ENCODE measurements at regions not wholly inside any gene's neighbourhood (a gene's known extent, or its start where the extent isn't known, plus 50 kb on each side); places are given as distances from the start of the nearest gene placed in this dataset.
"Not testable (repeated sequence)": the region's sequence is repeated elsewhere in the genome, so short reads cannot be mapped to it uniquely, and the experiment has no call there.

GRCh38 chr15:92820236-92821021 lies 79.7 kb upstream of the CHD2 start:
- DNase-seq (ENCODE audit: extremely low read depth, low read depth), result peak; percentile 84

GRCh38 chr15:92821491-92822116 lies 78.5 kb upstream of the CHD2 start:
- no peak for DNase-seq (ENCODE audit: extremely low read depth, low read depth)

GRCh38 chr15:92822216-92823144 lies 77.6 kb upstream of the CHD2 start:
- DNase-seq (ENCODE audit: extremely low read depth, low read depth), result no peak

DNA sequence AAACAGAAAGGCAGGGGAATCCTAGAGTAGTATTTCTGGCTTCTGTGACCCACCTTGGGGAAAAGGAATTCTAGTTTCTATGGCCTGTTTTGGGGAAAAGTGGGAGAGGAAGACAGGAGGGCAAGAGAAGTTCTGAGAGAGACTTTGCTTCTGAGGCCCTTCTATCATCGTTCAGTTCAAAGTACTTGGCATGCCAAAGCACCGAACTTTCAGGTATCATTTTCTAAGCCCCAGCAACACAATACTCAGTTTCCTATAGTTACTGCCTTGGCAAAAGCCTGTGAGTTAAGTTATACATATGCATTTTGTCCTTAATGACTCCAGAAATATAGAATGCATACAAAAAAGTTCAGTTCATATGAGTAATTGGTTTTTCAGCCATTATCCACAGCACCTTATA lies 74.1 kb upstream of the CHD2 start:
- no peak for DNase-seq (ENCODE audit: extremely low read depth, low read depth)

GRCh38 chr15:92827991-92828390 lies 72.1 kb upstream of the CHD2 start:
- not testable (repeated sequence) for DNase-seq (ENCODE audit: extremely low read depth, low read depth)

DNA sequence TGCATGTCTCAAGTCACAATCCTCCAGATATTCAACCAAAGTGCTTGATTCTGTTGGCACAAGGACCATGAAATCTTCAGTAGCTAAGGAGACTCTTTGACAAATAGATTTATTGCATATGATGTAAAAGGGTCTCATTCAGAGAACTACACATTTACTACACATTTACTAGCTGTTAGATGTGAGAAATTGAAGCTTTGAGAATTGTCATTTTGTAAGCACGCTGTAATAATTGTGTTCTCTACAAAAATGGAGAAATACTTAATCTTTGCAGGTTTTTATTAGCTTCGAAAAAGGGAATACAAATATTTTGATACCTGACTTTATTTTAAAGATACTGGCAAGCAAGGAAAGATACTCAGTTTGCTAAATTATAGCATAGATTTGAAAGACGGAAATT lies 70.2 kb upstream of the CHD2 start:
- DNase-seq (ENCODE audit: extremely low read depth, low read depth), result no peak

DNA sequence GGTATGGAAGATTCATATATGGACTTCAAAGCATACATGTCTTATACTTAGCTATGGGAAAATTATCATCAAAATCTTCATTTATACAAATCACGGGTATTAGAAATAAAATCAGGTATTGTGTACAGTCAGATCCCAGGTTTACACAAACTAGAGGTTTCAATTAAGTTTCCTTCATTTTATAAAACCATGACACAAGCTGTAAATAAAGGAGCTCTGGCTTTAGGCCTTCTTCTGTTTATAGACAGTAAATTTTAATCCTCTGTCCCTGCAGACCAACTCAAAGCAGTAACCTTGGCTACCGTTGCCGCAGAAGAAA lies 68.8 kb upstream of the CHD2 start:
- DNase-seq (ENCODE audit: extremely low read depth, low read depth), result no peak

- DNase-seq (ENCODE audit: extremely low read depth, low read depth), result peak; percentile 92
These were observed 68.3 kb upstream of the CHD2 start for GRCh38 chr15:92831655-92832328.

- no peak for DNase-seq (ENCODE audit: extremely low read depth, low read depth)
These were observed 67.1 kb upstream of the CHD2 start for GRCh38 chr15:92833106-92833433.

- DNase-seq (ENCODE audit: extremely low read depth, low read depth), result no peak
These were observed 66.4 kb upstream of the CHD2 start for GRCh38 chr15:92833493-92834271.

GRCh38 chr15:92839696-92840095 lies 60.4 kb upstream of the CHD2 start:
- no peak for DNase-seq (ENCODE audit: extremely low read depth, low read depth)

GRCh38 chr15:92840149-92840548 lies 60.0 kb upstream of the CHD2 start:
- no peak for DNase-seq (ENCODE audit: extremely low read depth, low read depth)

GRCh38 chr15:92843326-92843725 lies 56.8 kb upstream of the CHD2 start:
- DNase-seq (ENCODE audit: extremely low read depth, low read depth), result no peak

DNA sequence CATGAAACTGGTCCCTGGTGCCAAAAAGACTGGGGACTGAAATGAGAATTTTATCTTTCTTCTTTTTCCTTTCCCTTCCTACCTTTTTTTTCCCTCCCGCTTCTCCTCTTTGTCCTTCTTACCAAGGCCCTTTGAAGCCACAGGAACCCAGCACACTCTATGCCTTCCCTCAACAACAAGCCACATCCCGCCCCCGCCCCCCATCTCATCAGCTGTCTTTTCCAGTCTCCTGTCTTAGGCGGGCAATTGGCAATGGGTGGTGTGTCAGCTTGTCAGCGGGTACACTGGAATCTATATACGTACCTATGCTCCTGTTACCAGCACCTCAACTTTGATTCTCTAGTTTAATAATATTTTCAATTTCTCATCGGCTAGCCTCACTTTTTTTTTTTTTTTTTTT lies 56.3 kb upstream of the CHD2 start:
- DNase-seq (ENCODE audit: extremely low read depth, low read depth), result no peak

- DNase-seq (ENCODE audit: extremely low read depth, low read depth), result no peak
These were observed 55.0 kb upstream of the CHD2 start for GRCh38 chr15:92845126-92845508.

GRCh38 chr15:92846741-92847140 lies 53.4 kb upstream of the CHD2 start:
- no peak for DNase-seq (ENCODE audit: extremely low read depth, low read depth)

GRCh38 chr15:92847841-92848240 lies 52.3 kb upstream of the CHD2 start:
- no peak for DNase-seq (ENCODE audit: extremely low read depth, low read depth)

DNA sequence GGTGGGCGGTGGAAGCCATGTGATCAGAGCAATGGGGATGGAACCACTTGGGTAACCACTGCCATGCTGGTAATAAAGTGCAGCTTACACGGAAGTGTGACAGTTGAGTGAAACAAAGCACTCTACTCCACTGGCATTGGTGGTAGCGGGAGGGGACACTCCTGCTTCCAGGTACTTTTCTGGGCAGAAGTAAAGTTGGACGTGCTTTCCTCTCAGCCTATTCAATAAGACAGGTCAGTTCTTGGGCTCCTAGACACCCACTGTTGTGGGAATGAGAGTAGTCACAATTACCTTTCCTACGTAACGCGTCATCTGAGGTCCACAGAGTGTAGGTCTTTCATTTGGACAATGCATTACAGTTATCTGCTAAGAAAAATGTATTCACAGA lies 51.7 kb upstream of the CHD2 start:
- DNase-seq (ENCODE audit: extremely low read depth, low read depth), result no peak

DNA sequence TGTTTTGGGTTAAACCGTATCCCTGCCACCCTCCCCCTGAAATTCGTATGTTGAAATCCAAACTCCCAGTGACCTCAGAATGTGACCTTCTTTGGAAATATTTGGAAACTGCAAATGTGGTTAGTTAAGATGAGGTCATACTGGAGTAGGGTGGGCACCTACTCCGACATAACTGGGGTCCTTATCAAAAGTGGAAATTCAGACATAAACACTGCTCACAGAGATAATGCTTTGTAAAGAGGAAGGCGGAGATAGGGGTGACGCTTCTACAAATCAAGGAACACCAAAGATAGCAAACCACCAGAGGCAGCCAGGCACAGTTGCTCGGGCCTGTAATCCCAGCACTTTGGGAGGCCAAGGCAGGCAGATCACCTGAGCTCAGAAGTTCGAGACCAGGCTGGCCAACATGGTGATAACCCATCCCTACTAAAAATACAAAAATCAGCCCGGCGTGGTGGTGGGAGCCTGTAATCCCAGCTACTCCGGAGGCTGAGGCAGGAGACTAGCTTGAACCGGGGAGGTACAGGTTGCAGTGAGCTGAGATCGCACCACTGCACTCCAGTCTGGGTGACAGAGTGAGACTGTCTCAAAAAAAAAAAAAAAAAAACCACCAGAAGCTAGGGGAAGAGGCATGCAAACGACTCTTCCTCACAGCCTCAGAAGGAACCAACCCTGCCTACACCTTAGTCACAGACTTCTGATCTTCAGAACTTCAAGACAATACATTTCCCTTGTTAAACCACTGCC lies 51.1 kb upstream of the CHD2 start:
- no peak for DNase-seq (ENCODE audit: extremely low read depth, low read depth)

- not testable (repeated sequence) for DNase-seq (ENCODE audit: extremely low read depth, low read depth)
These were observed 49.9 kb upstream of the CHD2 start for GRCh38 chr15:92850218-92850617.

Measured in NCI-H460 (cell line).